ENCODE measurements at regions not wholly inside any gene's neighbourhood (a gene's known extent, or its start where the extent isn't known, plus 50 kb on each side); places are given as distances from the start of the nearest gene placed in this dataset.

DNA sequence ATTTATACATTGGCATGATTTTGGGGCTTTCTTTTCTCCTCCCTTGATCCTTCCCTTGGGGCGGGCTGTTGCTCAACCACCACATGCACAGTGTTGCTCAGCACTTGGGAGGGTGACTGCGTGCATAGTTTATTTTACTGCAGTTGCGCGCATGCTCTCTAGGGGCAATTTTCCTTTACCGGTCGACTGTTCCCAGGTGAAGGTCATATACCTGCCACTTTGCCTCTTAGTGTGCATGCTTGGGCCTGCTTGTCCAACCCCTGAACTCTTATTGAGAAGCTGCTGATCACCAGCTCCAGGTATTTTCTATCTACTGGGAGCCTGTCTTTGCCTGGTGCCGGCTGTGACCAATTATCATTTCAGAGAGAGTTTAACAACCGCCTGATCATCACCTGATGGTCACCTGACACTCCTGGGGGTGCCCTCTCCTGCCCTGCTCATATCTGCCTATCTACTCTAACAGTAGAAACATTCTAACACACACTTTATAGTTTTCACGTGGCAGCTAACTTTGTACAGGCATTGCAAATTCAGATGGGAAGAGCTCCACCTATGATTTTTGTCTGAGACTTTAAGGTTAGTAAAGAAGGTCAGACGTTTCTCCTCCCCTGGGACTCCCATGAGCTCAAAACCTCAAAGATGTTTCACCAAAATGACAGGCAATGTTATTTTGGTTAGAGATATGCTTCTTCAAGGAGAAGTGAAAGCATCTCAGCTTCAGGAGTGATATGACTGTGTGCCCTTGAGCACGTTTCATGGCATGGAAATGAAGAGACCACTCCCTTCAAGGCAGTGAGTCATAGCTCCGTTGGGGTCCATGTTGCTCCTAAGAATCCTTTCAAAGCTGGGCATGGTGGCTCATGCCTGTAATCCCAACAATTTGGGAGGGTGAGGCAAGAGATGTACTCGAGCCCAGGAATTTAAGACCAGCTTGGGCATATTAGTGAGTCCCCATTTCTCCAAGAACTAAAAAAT lies 227.5 kb upstream of the MYLIP start:
- H3K36me3 Mint-ChIP-seq (ENCODE audit: low read depth): peaks cover 6% of the 10 kb centered on the region; the same call in 2 of the 3 replicates
- no peaks in the 10 kb centered on the region for H4K20me1 ChIP-seq (replicated peaks; ENCODE audit: insufficient read depth)
- H3K4me2 ChIP-seq: no peak overlapping the region
- H3K4me1 Mint-ChIP-seq: peaks cover 57% of the 10 kb centered on the region
- no peak overlapping the region for H3K4me3 ChIP-seq
- H3K27ac Mint-ChIP-seq: 0 out of 2 replicates have a peak overlapping the region, but pooled peaks have one; percentile 11
- H3K9me3 Mint-ChIP-seq: peaks cover 8% of the 10 kb centered on the region; the same call in 2 of the 3 replicates
- H2AFZ ChIP-seq: peak overlapping the region; percentile 69
- TF ChIP-seq, protein P1, sequence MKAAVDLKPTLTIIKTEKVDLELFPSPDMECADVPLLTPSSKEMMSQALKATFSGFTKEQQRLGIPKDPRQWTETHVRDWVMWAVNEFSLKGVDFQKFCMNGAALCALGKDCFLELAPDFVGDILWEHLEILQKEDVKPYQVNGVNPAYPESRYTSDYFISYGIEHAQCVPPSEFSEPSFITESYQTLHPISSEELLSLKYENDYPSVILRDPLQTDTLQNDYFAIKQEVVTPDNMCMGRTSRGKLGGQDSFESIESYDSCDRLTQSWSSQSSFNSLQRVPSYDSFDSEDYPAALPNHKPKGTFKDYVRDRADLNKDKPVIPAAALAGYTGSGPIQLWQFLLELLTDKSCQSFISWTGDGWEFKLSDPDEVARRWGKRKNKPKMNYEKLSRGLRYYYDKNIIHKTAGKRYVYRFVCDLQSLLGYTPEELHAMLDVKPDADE (IDR thresholded peaks at IDR 0.05): no peak
- TF ChIP-seq, protein P2, sequence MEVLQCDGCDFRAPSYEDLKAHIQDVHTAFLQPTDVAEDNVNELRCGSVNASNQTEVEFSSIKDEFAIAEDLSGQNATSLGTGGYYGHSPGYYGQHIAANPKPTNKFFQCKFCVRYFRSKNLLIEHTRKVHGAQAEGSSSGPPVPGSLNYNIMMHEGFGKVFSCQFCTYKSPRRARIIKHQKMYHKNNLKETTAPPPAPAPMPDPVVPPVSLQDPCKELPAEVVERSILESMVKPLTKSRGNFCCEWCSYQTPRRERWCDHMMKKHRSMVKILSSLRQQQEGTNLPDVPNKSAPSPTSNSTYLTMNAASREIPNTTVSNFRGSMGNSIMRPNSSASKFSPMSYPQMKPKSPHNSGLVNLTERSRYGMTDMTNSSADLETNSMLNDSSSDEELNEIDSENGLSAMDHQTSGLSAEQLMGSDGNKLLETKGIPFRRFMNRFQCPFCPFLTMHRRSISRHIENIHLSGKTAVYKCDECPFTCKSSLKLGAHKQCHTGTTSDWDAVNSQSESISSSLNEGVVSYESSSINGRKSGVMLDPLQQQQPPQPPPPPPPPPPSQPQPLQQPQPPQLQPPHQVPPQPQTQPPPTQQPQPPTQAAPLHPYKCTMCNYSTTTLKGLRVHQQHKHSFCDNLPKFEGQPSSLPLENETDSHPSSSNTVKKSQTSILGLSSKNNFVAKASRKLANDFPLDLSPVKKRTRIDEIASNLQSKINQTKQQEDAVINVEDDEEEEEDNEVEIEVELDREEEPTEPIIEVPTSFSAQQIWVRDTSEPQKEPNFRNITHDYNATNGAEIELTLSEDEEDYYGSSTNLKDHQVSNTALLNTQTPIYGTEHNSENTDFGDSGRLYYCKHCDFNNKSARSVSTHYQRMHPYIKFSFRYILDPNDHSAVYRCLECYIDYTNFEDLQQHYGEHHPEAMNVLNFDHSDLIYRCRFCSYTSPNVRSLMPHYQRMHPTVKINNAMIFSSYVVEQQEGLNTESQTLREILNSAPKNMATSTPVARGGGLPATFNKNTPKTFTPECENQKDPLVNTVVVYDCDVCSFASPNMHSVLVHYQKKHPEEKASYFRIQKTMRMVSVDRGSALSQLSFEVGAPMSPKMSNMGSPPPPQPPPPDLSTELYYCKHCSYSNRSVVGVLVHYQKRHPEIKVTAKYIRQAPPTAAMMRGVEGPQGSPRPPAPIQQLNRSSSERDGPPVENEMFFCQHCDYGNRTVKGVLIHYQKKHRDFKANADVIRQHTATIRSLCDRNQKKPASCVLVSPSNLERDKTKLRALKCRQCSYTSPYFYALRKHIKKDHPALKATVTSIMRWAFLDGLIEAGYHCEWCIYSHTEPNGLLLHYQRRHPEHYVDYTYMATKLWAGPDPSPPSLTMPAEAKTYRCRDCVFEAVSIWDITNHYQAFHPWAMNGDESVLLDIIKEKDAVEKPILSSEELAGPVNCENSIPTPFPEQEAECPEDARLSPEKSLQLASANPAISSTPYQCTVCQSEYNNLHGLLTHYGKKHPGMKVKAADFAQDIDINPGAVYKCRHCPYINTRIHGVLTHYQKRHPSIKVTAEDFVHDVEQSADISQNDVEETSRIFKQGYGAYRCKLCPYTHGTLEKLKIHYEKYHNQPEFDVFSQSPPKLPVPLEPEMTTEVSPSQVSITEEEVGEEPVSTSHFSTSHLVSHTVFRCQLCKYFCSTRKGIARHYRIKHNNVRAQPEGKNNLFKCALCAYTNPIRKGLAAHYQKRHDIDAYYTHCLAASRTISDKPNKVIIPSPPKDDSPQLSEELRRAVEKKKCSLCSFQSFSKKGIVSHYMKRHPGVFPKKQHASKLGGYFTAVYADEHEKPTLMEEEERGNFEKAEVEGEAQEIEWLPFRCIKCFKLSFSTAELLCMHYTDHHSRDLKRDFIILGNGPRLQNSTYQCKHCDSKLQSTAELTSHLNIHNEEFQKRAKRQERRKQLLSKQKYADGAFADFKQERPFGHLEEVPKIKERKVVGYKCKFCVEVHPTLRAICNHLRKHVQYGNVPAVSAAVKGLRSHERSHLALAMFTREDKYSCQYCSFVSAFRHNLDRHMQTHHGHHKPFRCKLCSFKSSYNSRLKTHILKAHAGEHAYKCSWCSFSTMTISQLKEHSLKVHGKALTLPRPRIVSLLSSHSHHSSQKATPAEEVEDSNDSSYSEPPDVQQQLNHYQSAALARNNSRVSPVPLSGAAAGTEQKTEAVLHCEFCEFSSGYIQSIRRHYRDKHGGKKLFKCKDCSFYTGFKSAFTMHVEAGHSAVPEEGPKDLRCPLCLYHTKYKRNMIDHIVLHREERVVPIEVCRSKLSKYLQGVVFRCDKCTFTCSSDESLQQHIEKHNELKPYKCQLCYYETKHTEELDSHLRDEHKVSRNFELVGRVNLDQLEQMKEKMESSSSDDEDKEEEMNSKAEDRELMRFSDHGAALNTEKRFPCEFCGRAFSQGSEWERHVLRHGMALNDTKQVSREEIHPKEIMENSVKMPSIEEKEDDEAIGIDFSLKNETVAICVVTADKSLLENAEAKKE (CRISPR knock-in tag; IDR thresholded peaks at IDR 0.05): no peak
- TF ChIP-seq EZH2phosphoT487 (IDR thresholded peaks at IDR 0.05; ENCODE audit: unreplicated experiment) (no peak), EZH2 (IDR thresholded peaks at IDR 0.05; ENCODE audit: low read depth, unreplicated experiment) (no peak), JUNB (IDR thresholded peaks at IDR 0.05; ENCODE audit: unreplicated experiment) (no peak), STAT1 (IDR thresholded peaks at IDR 0.05; ENCODE audit: unreplicated experiment) (no peak), ZNF114 (CRISPR knock-in tag; IDR thresholded peaks at IDR 0.05) (no peak), CREB1 (CRISPR knock-in tag; IDR thresholded peaks at IDR 0.05; ENCODE audit: low read depth) (no peak), POLR2AphosphoS5 (IDR thresholded peaks at IDR 0.05; ENCODE audit: low read depth) (no peak), ZNF331 (CRISPR knock-in tag; IDR thresholded peaks at IDR 0.05; ENCODE audit: low read depth) (no peak), NANOG (IDR thresholded peaks at IDR 0.05; ENCODE audit: borderline replicate concordance) (no peak)
- TF ChIP-seq, protein P3, sequence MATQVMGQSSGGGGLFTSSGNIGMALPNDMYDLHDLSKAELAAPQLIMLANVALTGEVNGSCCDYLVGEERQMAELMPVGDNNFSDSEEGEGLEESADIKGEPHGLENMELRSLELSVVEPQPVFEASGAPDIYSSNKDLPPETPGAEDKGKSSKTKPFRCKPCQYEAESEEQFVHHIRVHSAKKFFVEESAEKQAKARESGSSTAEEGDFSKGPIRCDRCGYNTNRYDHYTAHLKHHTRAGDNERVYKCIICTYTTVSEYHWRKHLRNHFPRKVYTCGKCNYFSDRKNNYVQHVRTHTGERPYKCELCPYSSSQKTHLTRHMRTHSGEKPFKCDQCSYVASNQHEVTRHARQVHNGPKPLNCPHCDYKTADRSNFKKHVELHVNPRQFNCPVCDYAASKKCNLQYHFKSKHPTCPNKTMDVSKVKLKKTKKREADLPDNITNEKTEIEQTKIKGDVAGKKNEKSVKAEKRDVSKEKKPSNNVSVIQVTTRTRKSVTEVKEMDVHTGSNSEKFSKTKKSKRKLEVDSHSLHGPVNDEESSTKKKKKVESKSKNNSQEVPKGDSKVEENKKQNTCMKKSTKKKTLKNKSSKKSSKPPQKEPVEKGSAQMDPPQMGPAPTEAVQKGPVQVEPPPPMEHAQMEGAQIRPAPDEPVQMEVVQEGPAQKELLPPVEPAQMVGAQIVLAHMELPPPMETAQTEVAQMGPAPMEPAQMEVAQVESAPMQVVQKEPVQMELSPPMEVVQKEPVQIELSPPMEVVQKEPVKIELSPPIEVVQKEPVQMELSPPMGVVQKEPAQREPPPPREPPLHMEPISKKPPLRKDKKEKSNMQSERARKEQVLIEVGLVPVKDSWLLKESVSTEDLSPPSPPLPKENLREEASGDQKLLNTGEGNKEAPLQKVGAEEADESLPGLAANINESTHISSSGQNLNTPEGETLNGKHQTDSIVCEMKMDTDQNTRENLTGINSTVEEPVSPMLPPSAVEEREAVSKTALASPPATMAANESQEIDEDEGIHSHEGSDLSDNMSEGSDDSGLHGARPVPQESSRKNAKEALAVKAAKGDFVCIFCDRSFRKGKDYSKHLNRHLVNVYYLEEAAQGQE (IDR thresholded peaks at IDR 0.05; ENCODE audit: unreplicated experiment): no peak
- TF ChIP-seq, protein P4, sequence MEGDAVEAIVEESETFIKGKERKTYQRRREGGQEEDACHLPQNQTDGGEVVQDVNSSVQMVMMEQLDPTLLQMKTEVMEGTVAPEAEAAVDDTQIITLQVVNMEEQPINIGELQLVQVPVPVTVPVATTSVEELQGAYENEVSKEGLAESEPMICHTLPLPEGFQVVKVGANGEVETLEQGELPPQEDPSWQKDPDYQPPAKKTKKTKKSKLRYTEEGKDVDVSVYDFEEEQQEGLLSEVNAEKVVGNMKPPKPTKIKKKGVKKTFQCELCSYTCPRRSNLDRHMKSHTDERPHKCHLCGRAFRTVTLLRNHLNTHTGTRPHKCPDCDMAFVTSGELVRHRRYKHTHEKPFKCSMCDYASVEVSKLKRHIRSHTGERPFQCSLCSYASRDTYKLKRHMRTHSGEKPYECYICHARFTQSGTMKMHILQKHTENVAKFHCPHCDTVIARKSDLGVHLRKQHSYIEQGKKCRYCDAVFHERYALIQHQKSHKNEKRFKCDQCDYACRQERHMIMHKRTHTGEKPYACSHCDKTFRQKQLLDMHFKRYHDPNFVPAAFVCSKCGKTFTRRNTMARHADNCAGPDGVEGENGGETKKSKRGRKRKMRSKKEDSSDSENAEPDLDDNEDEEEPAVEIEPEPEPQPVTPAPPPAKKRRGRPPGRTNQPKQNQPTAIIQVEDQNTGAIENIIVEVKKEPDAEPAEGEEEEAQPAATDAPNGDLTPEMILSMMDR (conservative IDR thresholded peaks at IDR 0.05; ENCODE audit: low read depth in 2 of 2): no peak
- no peaks in the 10 kb centered on the region for H3F3A ChIP-seq (replicated peaks; ENCODE audit: low read depth)
- H3K79me2 ChIP-seq (replicated peaks; ENCODE audit: insufficient read depth): no peaks in the 10 kb centered on the region
- peaks cover 4% of the 10 kb centered on the region for H3K27me3 Mint-ChIP-seq (ENCODE audit: insufficient read depth, low read depth, poor library complexity)
- H3K27me3 ChIP-seq (ENCODE audit: insufficient read depth): no peaks in the 10 kb centered on the region
- H3K27ac ChIP-seq (ENCODE audit: low read depth): no peak overlapping the region
- ATAC-seq: peak; percentile 29; the same call in 1 of the 3 replicates
- DNase-seq (ENCODE audit: low spot score): no peak
- peaks cover 4% of the 10 kb centered on the region; the same call in 1 of the 2 replicates for H3K36me3 ChIP-seq (ENCODE audit: insufficient read depth)
- H3K4me3 Mint-ChIP-seq: no peak overlapping the region
- H3K4me1 ChIP-seq (ENCODE audit: insufficient read depth): peaks cover 42% of the 10 kb centered on the region
- peaks cover 24% of the 10 kb centered on the region; the same call in 1 of the 2 replicates for H3K9me2 ChIP-seq (ENCODE audit: insufficient read depth)
